ENCODE measurements at regions not wholly inside any gene's neighbourhood (a gene's known extent, or its start where the extent isn't known, plus 50 kb on each side); places are given as distances from the start of the nearest gene placed in this dataset.

DNA sequence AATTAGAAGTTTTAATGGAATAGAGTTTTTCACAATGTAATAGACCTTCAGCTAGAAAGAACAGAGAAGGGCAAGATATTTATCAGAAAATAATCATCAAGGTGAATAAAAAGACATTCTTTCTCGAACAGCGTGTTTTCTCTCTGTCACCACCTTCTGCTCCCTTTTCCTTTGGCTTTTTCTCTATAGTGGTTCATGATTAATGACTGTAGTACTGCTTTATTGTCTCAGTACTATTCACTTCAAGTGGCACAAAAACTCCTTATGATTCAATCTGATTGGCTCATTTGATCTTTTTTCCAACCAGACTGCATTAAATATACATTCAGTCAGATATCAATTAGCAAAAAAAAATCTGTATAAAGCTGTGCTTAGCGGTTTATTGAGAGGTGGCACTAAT, 516.0 kb downstream of the OTOL1 start:
- no peaks in the 10 kb centered on the region for H3K27me3 Mint-ChIP-seq (ENCODE audit: low read depth)
- no peaks in the 10 kb centered on the region for H3K36me3 Mint-ChIP-seq
- H3K9me3 Mint-ChIP-seq: peaks cover 9% of the 10 kb centered on the region
- H3K4me1 Mint-ChIP-seq: no peaks in the 10 kb centered on the region
- DNase-seq (ENCODE audit: low spot score in 2 of 2, unreplicated experiment in 2 of 2): no peak
- TF ChIP-seq, protein P1, sequence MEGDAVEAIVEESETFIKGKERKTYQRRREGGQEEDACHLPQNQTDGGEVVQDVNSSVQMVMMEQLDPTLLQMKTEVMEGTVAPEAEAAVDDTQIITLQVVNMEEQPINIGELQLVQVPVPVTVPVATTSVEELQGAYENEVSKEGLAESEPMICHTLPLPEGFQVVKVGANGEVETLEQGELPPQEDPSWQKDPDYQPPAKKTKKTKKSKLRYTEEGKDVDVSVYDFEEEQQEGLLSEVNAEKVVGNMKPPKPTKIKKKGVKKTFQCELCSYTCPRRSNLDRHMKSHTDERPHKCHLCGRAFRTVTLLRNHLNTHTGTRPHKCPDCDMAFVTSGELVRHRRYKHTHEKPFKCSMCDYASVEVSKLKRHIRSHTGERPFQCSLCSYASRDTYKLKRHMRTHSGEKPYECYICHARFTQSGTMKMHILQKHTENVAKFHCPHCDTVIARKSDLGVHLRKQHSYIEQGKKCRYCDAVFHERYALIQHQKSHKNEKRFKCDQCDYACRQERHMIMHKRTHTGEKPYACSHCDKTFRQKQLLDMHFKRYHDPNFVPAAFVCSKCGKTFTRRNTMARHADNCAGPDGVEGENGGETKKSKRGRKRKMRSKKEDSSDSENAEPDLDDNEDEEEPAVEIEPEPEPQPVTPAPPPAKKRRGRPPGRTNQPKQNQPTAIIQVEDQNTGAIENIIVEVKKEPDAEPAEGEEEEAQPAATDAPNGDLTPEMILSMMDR (IDR thresholded peaks at IDR 0.05; ENCODE audit: unreplicated experiment): no peak
- no peak overlapping the region for H3K4me3 Mint-ChIP-seq
- H3K27ac Mint-ChIP-seq: no peak overlapping the region

DNA sequence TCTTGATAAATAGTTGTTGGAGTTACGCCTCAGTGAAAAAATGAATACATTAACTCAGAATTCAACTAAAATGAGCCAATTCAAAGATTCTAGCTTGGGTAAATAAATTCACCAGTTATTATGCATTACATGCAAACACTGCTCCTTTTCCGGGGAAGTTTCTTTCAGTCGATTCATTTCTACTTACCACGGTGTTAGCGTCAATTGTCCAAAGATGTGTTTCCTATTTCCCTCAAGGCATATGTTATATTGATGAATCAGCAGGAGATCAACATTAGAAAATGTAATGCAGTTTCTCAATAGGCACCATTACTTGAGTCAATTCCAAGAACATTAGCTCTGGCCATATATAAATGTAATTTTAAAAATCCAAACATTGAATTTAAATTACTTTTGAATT, 517.7 kb downstream of the OTOL1 start:
- TF ChIP-seq, protein P1 (IDR thresholded peaks at IDR 0.05; ENCODE audit: unreplicated experiment): no peak
- DNase-seq (ENCODE audit: low spot score in 2 of 2, unreplicated experiment in 2 of 2): no peak
- Mint-ChIP-seq H3K4me1 (no peaks in the 10 kb centered on the region), H3K27ac (no peak overlapping the region), H3K4me3 (no peak overlapping the region), H3K9me3 (no peaks in the 10 kb centered on the region), H3K27me3 (ENCODE audit: low read depth) (no peaks in the 10 kb centered on the region), H3K36me3 (no peaks in the 10 kb centered on the region)

DNA sequence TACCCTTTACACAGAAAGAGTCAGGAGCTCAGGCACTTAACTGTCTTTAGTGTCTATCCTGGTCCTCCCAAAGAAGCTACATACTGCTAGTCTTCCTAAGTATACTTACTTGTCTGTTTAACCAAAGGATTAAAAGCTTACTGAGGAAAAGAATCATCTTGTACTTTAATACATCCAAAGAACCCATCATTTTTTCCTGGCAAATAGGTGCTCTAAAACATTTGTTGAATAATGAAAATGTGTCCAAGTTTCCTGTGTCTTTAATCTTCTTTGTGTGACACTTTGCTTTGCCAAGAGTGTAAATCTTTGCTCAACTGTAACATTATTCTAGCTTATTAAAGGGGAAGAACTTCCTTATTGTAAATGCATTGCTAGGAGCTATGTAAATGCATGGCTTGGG, 519.2 kb downstream of the OTOL1 start:
- Mint-ChIP-seq H3K36me3 (no peaks in the 10 kb centered on the region), H3K27me3 (ENCODE audit: low read depth) (no peaks in the 10 kb centered on the region), H3K4me3 (no peak overlapping the region), H3K4me1 (no peaks in the 10 kb centered on the region), H3K27ac (no peak overlapping the region), H3K9me3 (peaks cover 5% of the 10 kb centered on the region)
- DNase-seq (ENCODE audit: low spot score in 2 of 2, unreplicated experiment in 2 of 2): no peak
- TF ChIP-seq, protein P1 (IDR thresholded peaks at IDR 0.05; ENCODE audit: unreplicated experiment): no peak

DNA sequence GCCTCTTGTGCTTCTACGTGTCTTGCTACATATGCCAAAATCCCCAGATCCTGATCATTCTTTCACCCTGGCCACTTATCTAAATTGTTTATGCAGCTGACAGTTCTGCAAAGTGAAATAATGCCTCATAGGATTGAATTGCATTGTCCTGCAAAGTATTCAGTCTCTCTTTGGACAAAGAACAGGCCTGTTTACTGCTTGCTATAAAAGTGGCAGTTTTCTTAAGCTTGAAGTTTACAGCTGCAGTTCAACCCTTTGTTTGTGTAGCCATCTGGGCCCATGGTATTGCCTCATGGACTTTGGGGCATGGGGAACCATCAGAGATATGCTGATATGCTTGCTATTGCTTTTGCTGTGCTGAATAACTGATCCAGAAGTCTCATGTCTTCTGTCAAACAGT, 523.2 kb downstream of the OTOL1 start:
- Mint-ChIP-seq H3K27ac (no peak overlapping the region), H3K4me1 (peaks cover 18% of the 10 kb centered on the region), H3K4me3 (no peak overlapping the region), H3K27me3 (ENCODE audit: low read depth) (no peaks in the 10 kb centered on the region), H3K36me3 (no peaks in the 10 kb centered on the region), H3K9me3 (peaks cover 5% of the 10 kb centered on the region)
- no peak for DNase-seq (ENCODE audit: low spot score in 2 of 2, unreplicated experiment in 2 of 2)
- TF ChIP-seq, protein P1 (IDR thresholded peaks at IDR 0.05; ENCODE audit: unreplicated experiment): no peak

DNA sequence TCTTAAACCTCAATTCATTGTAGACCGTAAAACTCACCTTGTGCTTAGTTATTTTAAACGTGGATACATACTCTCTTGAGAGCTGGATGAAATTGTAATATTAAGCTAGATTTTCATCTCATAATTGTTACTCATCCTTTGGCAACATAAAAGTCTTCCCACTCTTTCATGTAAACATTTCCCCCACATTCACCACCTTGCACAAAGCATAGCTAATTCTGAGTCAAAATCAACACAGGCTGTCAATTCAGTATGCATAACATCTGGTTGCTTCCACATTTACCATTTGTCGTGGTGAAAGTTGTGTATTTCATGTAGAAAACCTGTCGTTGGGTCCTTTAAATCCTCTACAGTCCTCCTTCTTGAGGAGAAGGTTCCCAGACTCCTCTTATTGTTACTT, 524.6 kb downstream of the OTOL1 start:
- H3K4me3 Mint-ChIP-seq: no peak overlapping the region
- peaks cover 18% of the 10 kb centered on the region for H3K4me1 Mint-ChIP-seq
- H3K9me3 Mint-ChIP-seq: peaks cover 5% of the 10 kb centered on the region
- TF ChIP-seq, protein P1 (IDR thresholded peaks at IDR 0.05; ENCODE audit: unreplicated experiment): no peak
- H3K27ac Mint-ChIP-seq: no peak overlapping the region
- no peaks in the 10 kb centered on the region for H3K27me3 Mint-ChIP-seq (ENCODE audit: low read depth)
- H3K36me3 Mint-ChIP-seq: no peaks in the 10 kb centered on the region
- DNase-seq (ENCODE audit: low spot score in 2 of 2, unreplicated experiment in 2 of 2): no peak

DNA sequence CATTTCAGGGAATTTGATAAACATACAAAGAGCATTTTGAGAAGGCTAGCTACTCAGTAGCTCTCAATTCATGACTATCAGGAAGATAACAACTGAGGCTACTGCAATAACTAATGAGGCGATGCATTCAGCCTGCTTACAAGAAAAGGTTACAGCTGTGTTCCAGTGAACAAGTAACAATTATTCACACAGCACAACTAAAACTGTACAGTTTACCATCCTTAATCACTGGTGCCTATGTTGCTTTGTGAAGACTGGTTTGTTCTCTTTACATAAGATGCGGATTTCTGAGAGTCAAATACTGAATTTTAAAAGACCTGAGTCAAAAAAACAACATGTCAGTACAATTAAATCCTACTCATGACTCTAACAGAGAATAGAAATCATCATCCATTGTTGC, 526.3 kb downstream of the OTOL1 start:
- TF ChIP-seq, protein P1 (IDR thresholded peaks at IDR 0.05; ENCODE audit: unreplicated experiment): no peak
- Mint-ChIP-seq H3K27ac (no peak overlapping the region), H3K4me1 (peaks cover 18% of the 10 kb centered on the region), H3K36me3 (no peaks in the 10 kb centered on the region), H3K27me3 (ENCODE audit: low read depth) (no peaks in the 10 kb centered on the region), H3K9me3 (peaks cover 5% of the 10 kb centered on the region), H3K4me3 (no peak overlapping the region)
- no peak for DNase-seq (ENCODE audit: low spot score in 2 of 2, unreplicated experiment in 2 of 2)

All from mesothelial cell of epicardium (in vitro differentiated cells).